HEK293 (cell line): ENCODE measurements at regions not wholly inside any gene's neighbourhood (a gene's known extent, or its start where the extent isn't known, plus 50 kb on each side); places are given as distances from the start of the nearest gene placed in this dataset.
"Not testable (repeated sequence)": the region's sequence is repeated elsewhere in the genome, so short reads cannot be mapped to it uniquely, and the experiment has no call there.

Experiments
- ATF2 ChIP-seq: fragments of 450-650 bp; formaldehyde crosslinking; IDR thresholded peaks from 2 replicates; pipeline ENCODE4 v1.5.1; 2016; ENCODE audit warnings: missing biosample characterization, missing genetic modification characterization, low read depth
- CTCF ChIP-seq: fragments of 450-650 bp; formaldehyde crosslinking; IDR thresholded peaks from 2 replicates; pipeline ENCODE4 v1.5.1; 2016; ENCODE audit warnings: missing biosample characterization, missing genetic modification characterization
- PATZ1 ChIP-seq: fragments of 450-650 bp; formaldehyde crosslinking; IDR thresholded peaks from 2 replicates; pipeline ENCODE4 v1.5.1; 2016; ENCODE audit warnings: missing biosample characterization, missing genetic modification characterization
- PRDM10 ChIP-seq: fragments of 450-650 bp; formaldehyde crosslinking; IDR thresholded peaks from 2 replicates; pipeline ENCODE4 v1.5.1; 2016; ENCODE audit warnings: missing biosample characterization, missing genetic modification characterization
- PRDM4 ChIP-seq: fragments of 450-650 bp; formaldehyde crosslinking; IDR thresholded peaks from 2 replicates; pipeline ENCODE4 v1.5.1; 2017; ENCODE audit warnings: missing biosample characterization, missing genetic modification characterization
- YY1 ChIP-seq: fragments of 450-650 bp; formaldehyde crosslinking; IDR thresholded peaks from 2 replicates; pipeline ENCODE4 v1.5.1; 2018; ENCODE audit warnings: missing biosample characterization, missing genetic modification characterization
- ZNF18 ChIP-seq: fragments of 450-650 bp; formaldehyde crosslinking; IDR thresholded peaks from 2 replicates; pipeline ENCODE4 v1.5.1; 2016; ENCODE audit warnings: missing biosample characterization, missing genetic modification characterization
- ZNF549 ChIP-seq: fragments of 450-650 bp; IDR thresholded peaks from 2 replicates; pipeline ENCODE4 v1.5.1; 2018; ENCODE audit warnings: missing biosample characterization, missing genetic modification characterization, mild to moderate bottlenecking, inconsistent platforms, moderate library complexity
- ZNF558 ChIP-seq: fragments of 450-650 bp; formaldehyde crosslinking; IDR thresholded peaks from 2 replicates; pipeline ENCODE4 v1.5.1; 2016; ENCODE audit warnings: missing biosample characterization, missing genetic modification characterization
- ZNF639 ChIP-seq: fragments of 450-650 bp; formaldehyde crosslinking; IDR thresholded peaks from 2 replicates; pipeline ENCODE4 v1.5.1; 2016; ENCODE audit warnings: missing biosample characterization, missing genetic modification characterization
- ZNF704 ChIP-seq: fragments of 450-650 bp; formaldehyde crosslinking; IDR thresholded peaks from 2 replicates; pipeline ENCODE4 v1.5.1; 2016; ENCODE audit warnings: missing biosample characterization, missing genetic modification characterization
- ZNF785 ChIP-seq: fragments of 450-650 bp; formaldehyde crosslinking; IDR thresholded peaks from 2 replicates; pipeline ENCODE4 v1.5.1; 2016; ENCODE audit warnings: missing biosample characterization, missing genetic modification characterization
- ZSCAN30 ChIP-seq: fragments of 450-650 bp; IDR thresholded peaks from 2 replicates; pipeline ENCODE4 v1.5.1; 2018; ENCODE audit warnings: missing biosample characterization, mild to moderate bottlenecking, missing genetic modification characterization, moderate library complexity
- ZXDB ChIP-seq: fragments of 450-650 bp; formaldehyde crosslinking; IDR thresholded peaks from 2 replicates; pipeline ENCODE4 v1.5.1; 2016; ENCODE audit warnings: missing biosample characterization, missing genetic modification characterization

GRCh38 chr7:29696402-29696801 lies 109.9 kb upstream of the WIPF3 start:
- TF ChIP-seq CTCF; PRDM10; ZNF704 (tag by site-specific recombination); ZNF785 (tag by site-specific recombination); ZNF549 (tag by site-specific recombination); ZNF18 (tag by site-specific recombination); YY1 (tag by site-specific recombination); ATF2 (tag by site-specific recombination); ZXDB (tag by site-specific recombination); ZNF639 (tag by site-specific recombination); PRDM4 (tag by site-specific recombination); ZSCAN30 (tag by site-specific recombination); ZNF558; PATZ1 (tag by site-specific recombination): not testable (repeated sequence)
